ENCODE measurements at regions not wholly inside any gene's neighbourhood (a gene's known extent, or its start where the extent isn't known, plus 50 kb on each side); places are given as distances from the start of the nearest gene placed in this dataset.

- no peaks in the 10 kb centered on the region for H3K36me3 ChIP-seq (ENCODE audit: control insufficient read depth in 2 of 2, extremely low read depth in 1 of 2, insufficient read depth in 2 of 2, low read length in 2 of 2)
- DNase-seq (ENCODE audit: low read depth, low spot score), result no peak
- no peaks in the 10 kb centered on the region for H3K79me2 ChIP-seq (ENCODE audit: control insufficient read depth, insufficient read depth, low read length)
- no peak for FAIRE-seq
- no peaks in the 10 kb centered on the region for H3K9me1 ChIP-seq (replicated peaks; ENCODE audit: control insufficient read depth, extremely low read depth, insufficient read depth, low read length)
- no TSS peak for BruUV-seq (replicated peaks)
- H3K27me3 ChIP-seq (ENCODE audit: control insufficient read depth in 2 of 2, insufficient read depth in 2 of 2, low read length in 2 of 2), result no peaks in the 10 kb centered on the region
- no peak overlapping the region for H3K4me3 ChIP-seq (replicated peaks in 1 of 3; ENCODE audit: insufficient read depth in 1 of 3, low read depth in 1 of 3, low read length in 3 of 3)
- CTCF ChIA-PET, result interaction anchor here (0.7 kb wide), 1 partner anchor 12 kb away, joined by 3 read pairs; no protein-coding TSS in a partner anchor
- no peak overlapping the region for H3K27ac ChIP-seq (ENCODE audit: insufficient read depth, low read depth, low read length)
- H3K9me3 ChIP-seq (replicated peaks; ENCODE audit: control insufficient read depth, insufficient read depth, low read length), result no peaks in the 10 kb centered on the region
- dilution Hi-C loops (cut with MboI; ENCODE audit: extremely low pct_ligation_motif_present, low sequenced_read_pairs), result no loop called here
- no peak overlapping the region for H3K4me2 ChIP-seq (ENCODE audit: insufficient read depth, low read length)
- no peak overlapping the region for H3K9ac ChIP-seq (replicated peaks; ENCODE audit: extremely low read depth, insufficient read depth, low read length)
- H3K4me1 ChIP-seq (ENCODE audit: control insufficient read depth, extremely low read depth, insufficient read depth, low read length), result no peaks in the 10 kb centered on the region
- no peak for TF ChIP-seq MYC (IDR thresholded peaks at IDR 0.05; ENCODE audit: low read depth, low read length)
- TF ChIP-seq GATA2 (IDR thresholded peaks at IDR 0.05; ENCODE audit: insufficient read depth, insufficient read length, low read depth, low read length), result no peak
- no peak for TF ChIP-seq MAX (IDR thresholded peaks at IDR 0.05; ENCODE audit: insufficient read depth, insufficient read length)
- no peak for TF ChIP-seq EZH2 (IDR thresholded peaks at IDR 0.05; ENCODE audit: borderline replicate concordance, low read depth, low read length, severe bottlenecking)
- TF ChIP-seq CTCF (IDR thresholded peaks at IDR 0.05; ENCODE audit: extremely low read depth in 1 of 2, insufficient read depth in 1 of 2, low read depth in 1 of 2, low read length in 2 of 2), result no peak
- TF ChIP-seq FOS (IDR thresholded peaks at IDR 0.05; ENCODE audit: borderline replicate concordance, insufficient read depth, low read length), result no peak
- no peak for TF ChIP-seq POLR2A (IDR thresholded peaks at IDR 0.05; ENCODE audit: low read depth, low read length)
- TF ChIP-seq POLR2AphosphoS5 (IDR thresholded peaks at IDR 0.05; ENCODE audit: insufficient read depth, low read depth, low read length), result no peak
- no peak for TF ChIP-seq JUN (IDR thresholded peaks at IDR 0.05; ENCODE audit: borderline replicate concordance, insufficient read depth, insufficient read length, low read depth)
- H4K20me1 ChIP-seq (replicated peaks; ENCODE audit: control insufficient read depth, extremely low read depth, insufficient read depth, low read length), result no peaks in the 10 kb centered on the region
- POLR2A ChIA-PET, result no interaction called here
- no peak overlapping the region for H2AFZ ChIP-seq (ENCODE audit: low read depth, low read length)
- intact Hi-C loops (cut with micrococcal nuclease), result no loop called here
Measured at GRCh38 chr1:193846411-193846810, 660.0 kb upstream of the B3GALT2 start.
